ENCODE measurements at regions not wholly inside any gene's neighbourhood (a gene's known extent, or its start where the extent isn't known, plus 50 kb on each side); places are given as distances from the start of the nearest gene placed in this dataset.

- Histone ChIP-seq H3K9me3 (peaks cover 0 to 2% of the 10 kb centered on the region in 2 donors), H3K27ac (no peak overlapping the region), H3K36me3 (no peaks in the 10 kb centered on the region), H3K4me3 (no peak overlapping the region), H3K4me1 (no peaks in the 10 kb centered on the region), H3K27me3 (no peaks in the 10 kb centered on the region)
- intact Hi-C loops (cut with DNase I): no loop called here
- TF ChIP-seq CTCF (IDR thresholded peaks at IDR 0.05): no peak
- no peak for DNase-seq
- no peak for ATAC-seq
Measured at GRCh38 chr1:68890736-68891135, 393.9 kb upstream of the DEPDC1 start.

- no peak for DNase-seq
- intact Hi-C loops (cut with DNase I): no loop called here
- Histone ChIP-seq H3K4me3 (no peak overlapping the region), H3K27me3 (no peaks in the 10 kb centered on the region), H3K4me1 (no peaks in the 10 kb centered on the region), H3K27ac (no peak overlapping the region), H3K36me3 (no peaks in the 10 kb centered on the region), H3K9me3 (peaks cover 0 to 5% of the 10 kb centered on the region in 2 donors)
- no peak for TF ChIP-seq CTCF (IDR thresholded peaks at IDR 0.05)
- no peak for ATAC-seq
Measured at GRCh38 chr1:68904477-68904876, 407.6 kb upstream of the DEPDC1 start.

- H3K9me3 ChIP-seq: peaks cover 0 to 16% of the 10 kb centered on the region in 2 donors
- ATAC-seq (no peak), DNase-seq (no peak)
- H3K4me3 ChIP-seq: no peak overlapping the region
- H3K27ac ChIP-seq: no peak overlapping the region
- no peak for TF ChIP-seq CTCF (IDR thresholded peaks at IDR 0.05)
- H3K27me3 ChIP-seq: no peaks in the 10 kb centered on the region
- H3K36me3 ChIP-seq: no peaks in the 10 kb centered on the region
- intact Hi-C loops (cut with DNase I): no loop called here
- no peaks in the 10 kb centered on the region for H3K4me1 ChIP-seq
Measured at GRCh38 chr1:68906431-68906830, 409.5 kb upstream of the DEPDC1 start.

GRCh38 chr1:68907491-68907890 lies 410.6 kb upstream of the DEPDC1 start:
- no peak for ATAC-seq
- intact Hi-C loops (cut with DNase I): no loop called here
- Histone ChIP-seq H3K4me3 (no peak overlapping the region), H3K4me1 (no peaks in the 10 kb centered on the region), H3K9me3 (peaks cover 0 to 16% of the 10 kb centered on the region in 2 donors), H3K27me3 (no peaks in the 10 kb centered on the region), H3K27ac (no peak overlapping the region), H3K36me3 (no peaks in the 10 kb centered on the region)
- DNase-seq: no peak
- TF ChIP-seq CTCF (IDR thresholded peaks at IDR 0.05): no peak

GRCh38 chr1:68908316-68908715 lies 411.4 kb upstream of the DEPDC1 start:
- DNase-seq (no peak), ATAC-seq (no peak)
- Histone ChIP-seq H3K27ac (no peak overlapping the region), H3K4me1 (no peaks in the 10 kb centered on the region), H3K27me3 (no peaks in the 10 kb centered on the region), H3K4me3 (no peak overlapping the region), H3K9me3 (peaks cover 0 to 16% of the 10 kb centered on the region in 2 donors), H3K36me3 (no peaks in the 10 kb centered on the region)
- no peak for TF ChIP-seq CTCF (IDR thresholded peaks at IDR 0.05)
- intact Hi-C loops (cut with DNase I): no loop called here

Measured in left lung (tissue), 4 donors.